HEK293T (cell line): ENCODE measurements at regions not wholly inside any gene's neighbourhood (a gene's known extent, or its start where the extent isn't known, plus 50 kb on each side); places are given as distances from the start of the nearest gene placed in this dataset.

Experiments used
- CTCF ChIA-PET: fragments of 350-600 bp; formaldehyde crosslinking; extraction: SDS; loops from one replicate; lab custom pipeline; 2021; ENCODE audit warnings: antibody characterized with exemption, inconsistent platforms; lab: Yijun Ruan, JAX
- POLR2A ChIA-PET: fragments of 350-600 bp; formaldehyde crosslinking; extraction: SDS; loops from one replicate; lab custom pipeline; 2020; ENCODE audit warnings: antibody characterized with exemption, inconsistent platforms; lab: Yijun Ruan, JAX
- DNase-seq: peaks from one replicate; pipeline ENCODE4 v3.0.0; 2012; ENCODE audit warnings: mixed read lengths; ENCODE audit errors: extremely low spot score
- ARNT ChIP-seq: fragments of 450-650 bp; IDR thresholded peaks from 2 replicates; pipeline ENCODE4 v1.6.1; 2017; ENCODE audit warnings: mild to moderate bottlenecking
- BHLHE40 ChIP-seq: fragments of 450-650 bp; IDR thresholded peaks from 2 replicates; pipeline ENCODE4 v1.6.1; 2016; ENCODE audit warnings: mild to moderate bottlenecking, moderate library complexity, borderline replicate concordance
- CTBP1 ChIP-seq: fragments of 450-650 bp; IDR thresholded peaks from 2 replicates; pipeline ENCODE4 v1.6.1; 2016; ENCODE audit warnings: borderline replicate concordance
- ELF4 ChIP-seq: fragments of 450-650 bp; IDR thresholded peaks from 2 replicates; pipeline ENCODE4 v1.6.1; 2017; ENCODE audit warnings: antibody characterized with exemption
- FOXA1 ChIP-seq: fragments of 450-650 bp; IDR thresholded peaks from 2 replicates; pipeline ENCODE4 v1.6.1; 2016; ENCODE audit warnings: mild to moderate bottlenecking
- FOXK2 ChIP-seq: fragments of 450-650 bp; IDR thresholded peaks from 2 replicates; pipeline ENCODE4 v1.6.1; 2016; ENCODE audit warnings: mild to moderate bottlenecking
- FOXM1 ChIP-seq: fragments of 450-650 bp; IDR thresholded peaks from 2 replicates; pipeline ENCODE4 v1.6.1; 2017; ENCODE audit warnings: mild to moderate bottlenecking, borderline replicate concordance
- HDGF ChIP-seq: fragments of 450-650 bp; IDR thresholded peaks from 2 replicates; pipeline ENCODE4 v1.6.1; 2017; ENCODE audit warnings: antibody characterized with exemption, borderline replicate concordance
- L3MBTL2 ChIP-seq: fragments of 450-650 bp; conservative IDR thresholded peaks from 2 replicates; pipeline ENCODE4 v1.6.1; 2016; ENCODE audit warnings: mild to moderate bottlenecking
- LEF1 ChIP-seq: fragments of 450-650 bp; IDR thresholded peaks from 2 replicates; pipeline ENCODE4 v1.6.1; 2017; ENCODE audit warnings: mild to moderate bottlenecking, borderline replicate concordance
- NFRKB ChIP-seq: fragments of 450-650 bp; IDR thresholded peaks from 2 replicates; pipeline ENCODE4 v1.6.1; 2016; ENCODE audit warnings: mild to moderate bottlenecking, moderate library complexity
- PKNOX1 ChIP-seq: fragments of 450-650 bp; IDR thresholded peaks from 2 replicates; pipeline ENCODE4 v1.6.1; 2016
- SP1 ChIP-seq: fragments of 450-650 bp; IDR thresholded peaks from 2 replicates; pipeline ENCODE4 v1.6.1; 2017
- SUZ12 ChIP-seq: fragments of 450-650 bp; IDR thresholded peaks from 2 replicates; pipeline ENCODE4 v1.6.1; 2016; ENCODE audit warnings: mild to moderate bottlenecking
- TARDBP ChIP-seq: fragments of 450-650 bp; IDR thresholded peaks from 2 replicates; pipeline ENCODE4 v1.6.1; 2016
- ZNF384 ChIP-seq: fragments of 450-650 bp; IDR thresholded peaks from 2 replicates; pipeline ENCODE4 v1.6.1; 2016

DNA sequence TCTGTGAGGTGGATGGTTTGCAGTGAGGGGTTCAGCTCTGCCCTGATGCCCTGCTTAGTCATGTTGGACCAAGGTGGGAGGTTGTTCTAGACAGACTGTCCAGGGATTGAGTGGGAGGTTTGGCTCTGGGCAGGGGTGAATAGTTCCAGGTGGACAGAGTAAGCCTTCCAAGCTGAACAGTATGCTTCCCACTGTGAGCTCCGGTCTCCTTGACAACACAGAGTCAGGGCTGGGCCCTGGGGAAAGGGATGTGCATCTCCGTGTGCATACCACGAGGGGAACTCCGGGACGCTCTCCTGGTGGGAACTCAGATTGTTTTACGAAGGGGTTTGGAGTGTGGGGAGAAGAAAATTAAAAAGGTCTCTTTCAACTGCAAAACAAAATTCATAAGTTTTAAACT, 174.7 kb downstream of the DHX35 start:
- TF ChIP-seq FOXM1: no peak
- POLR2A ChIA-PET: no interaction called here
- CTCF ChIA-PET: no interaction called here
- DNase-seq: no peak

DNA sequence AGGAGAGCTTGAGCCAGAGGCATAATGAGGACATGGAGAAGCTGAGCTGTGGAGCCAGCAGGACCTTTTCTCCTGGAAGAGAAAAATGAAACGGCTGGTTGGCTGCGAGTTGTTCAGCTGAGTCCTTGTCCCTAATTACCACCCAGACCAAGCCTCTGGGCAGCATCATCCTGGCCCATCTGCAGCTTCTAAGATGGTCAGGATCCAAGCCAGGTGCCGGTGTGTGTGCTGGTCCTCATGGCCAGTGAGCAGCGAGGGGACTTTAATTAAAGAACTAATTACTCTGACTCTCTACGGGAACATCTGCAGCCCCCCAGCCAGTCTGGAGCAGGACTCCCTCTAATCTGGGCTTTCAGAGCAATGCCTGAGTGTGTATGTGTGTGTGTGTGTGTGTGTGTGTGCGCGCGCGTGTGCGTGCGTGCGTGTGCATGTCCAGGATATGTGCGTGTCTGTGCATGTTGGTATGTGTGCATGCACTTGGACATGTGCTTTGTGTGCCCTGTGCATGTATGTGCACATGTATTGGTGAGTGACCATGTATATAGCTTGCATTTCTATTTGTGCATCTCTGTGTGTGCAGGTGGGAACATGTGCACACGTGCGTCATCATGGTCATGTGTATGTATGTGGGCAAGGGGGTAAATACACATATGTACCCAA, 173.9 kb downstream of the DHX35 start:
- CTCF ChIA-PET: no interaction called here
- POLR2A ChIA-PET: no interaction called here
- DNase-seq: no peak
- TF ChIP-seq SP1 (no peak), FOXM1 (no peak), LEF1 (no peak), ZNF384 (no peak), ELF4 (no peak), ARNT (no peak)

DNA sequence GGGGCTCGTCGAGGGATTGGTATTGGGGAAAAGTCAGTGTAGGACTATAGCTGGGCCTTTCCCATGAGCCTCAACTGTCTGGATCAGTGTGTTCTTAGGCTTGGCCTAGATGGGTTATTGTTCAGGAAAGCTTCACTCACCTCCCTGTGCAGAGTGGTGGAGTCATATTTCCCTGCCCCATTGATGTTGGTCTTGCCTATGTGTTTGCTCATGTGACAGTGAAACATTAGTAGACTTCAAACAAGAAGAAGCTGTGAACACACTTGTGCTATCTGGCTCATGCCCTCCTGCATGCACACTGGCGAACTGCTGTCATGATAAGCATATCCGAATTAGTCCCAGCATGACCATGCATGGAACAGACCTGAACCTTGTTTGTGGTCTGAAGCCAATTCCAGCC, 171.1 kb downstream of the DHX35 start:
- no peak for DNase-seq
- POLR2A ChIA-PET: no interaction called here
- no peak for TF ChIP-seq TARDBP
- TF ChIP-seq FOXK2: no peak
- no peak for TF ChIP-seq NFRKB
- TF ChIP-seq SUZ12: no peak
- no peak for TF ChIP-seq LEF1
- TF ChIP-seq HDGF: no peak
- no peak for TF ChIP-seq ZNF384
- TF ChIP-seq ELF4: no peak
- no peak for TF ChIP-seq FOXM1
- no peak for TF ChIP-seq L3MBTL2
- TF ChIP-seq ARNT: no peak
- TF ChIP-seq BHLHE40: no peak
- no peak for TF ChIP-seq PKNOX1
- TF ChIP-seq SP1: no peak
- TF ChIP-seq CTBP1: no peak
- TF ChIP-seq FOXA1: no peak
- CTCF ChIA-PET: no interaction called here

GRCh38 chr20:39132511-39132910, 170.4 kb downstream of the DHX35 start:
- ChIA-PET CTCF (no interaction called here), POLR2A (no interaction called here)
- TF ChIP-seq SUZ12: no peak
- no peak for TF ChIP-seq HDGF
- TF ChIP-seq FOXM1: no peak
- TF ChIP-seq CTBP1: no peak
- TF ChIP-seq FOXA1: no peak
- TF ChIP-seq LEF1: no peak
- TF ChIP-seq TARDBP: no peak
- TF ChIP-seq PKNOX1: no peak
- TF ChIP-seq L3MBTL2: no peak
- TF ChIP-seq ARNT: no peak
- TF ChIP-seq FOXK2: no peak
- no peak for TF ChIP-seq SP1
- TF ChIP-seq NFRKB: no peak
- no peak for TF ChIP-seq ZNF384
- no peak for TF ChIP-seq BHLHE40
- no peak for TF ChIP-seq ELF4
- no peak for DNase-seq

DNA sequence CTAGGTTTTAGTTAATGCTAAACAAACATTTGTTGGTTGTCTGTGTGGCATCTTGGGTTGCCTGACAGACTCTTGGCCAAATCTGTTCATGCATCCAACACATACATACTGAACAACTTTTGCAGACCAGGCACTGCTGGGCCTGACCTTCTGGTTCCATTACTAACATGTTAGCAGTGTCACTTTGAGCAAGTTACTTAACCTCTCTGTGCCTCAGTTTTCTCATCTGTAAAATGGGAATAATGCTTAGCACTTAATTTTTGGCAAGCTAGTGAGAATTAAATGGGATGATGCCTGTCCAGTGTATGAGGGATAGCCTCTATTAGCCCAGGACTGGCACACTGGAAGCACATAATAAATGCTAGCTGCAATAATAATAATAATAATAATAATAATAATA, 169.9 kb downstream of the DHX35 start:
- ChIA-PET CTCF (no interaction called here), POLR2A (no interaction called here)
- DNase-seq: no peak
- TF ChIP-seq FOXA1: no peak
- TF ChIP-seq FOXK2: no peak
- TF ChIP-seq NFRKB: no peak
- TF ChIP-seq SP1: no peak
- no peak for TF ChIP-seq BHLHE40
- no peak for TF ChIP-seq ZNF384
- no peak for TF ChIP-seq FOXM1
- TF ChIP-seq HDGF: no peak
- no peak for TF ChIP-seq CTBP1
- TF ChIP-seq L3MBTL2: no peak
- TF ChIP-seq SUZ12: no peak

DNA sequence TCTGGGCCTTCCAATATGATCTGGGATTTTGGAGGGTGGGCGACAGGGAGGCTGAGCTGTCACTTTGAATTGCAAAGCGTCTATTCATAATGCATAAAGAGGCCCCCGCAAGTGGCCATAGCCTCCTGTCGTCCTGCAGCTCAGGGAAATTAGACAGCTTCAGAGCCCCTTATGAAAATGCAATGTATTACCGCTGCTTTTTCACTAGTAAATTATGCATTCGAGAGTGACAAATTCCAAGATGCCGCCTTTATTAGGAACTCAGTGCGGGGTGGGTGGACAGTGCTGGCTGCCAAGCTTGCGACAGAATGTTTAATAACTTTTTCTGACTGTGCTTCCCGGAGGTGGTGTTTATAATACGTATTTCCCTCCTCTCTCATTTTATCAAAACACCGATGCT, 168.5 kb downstream of the DHX35 start:
- no peak for DNase-seq
- ChIA-PET CTCF (interaction anchor here (1.0 kb wide), 1 partner anchor 135 kb away, joined by 4 read pairs; no protein-coding TSS in a partner anchor), POLR2A (no interaction called here)
- no peak for TF ChIP-seq ELF4
- TF ChIP-seq NFRKB: no peak
- no peak for TF ChIP-seq FOXK2
- TF ChIP-seq LEF1: no peak
- TF ChIP-seq SP1: no peak
- TF ChIP-seq SUZ12: no peak
- TF ChIP-seq FOXA1: no peak
- TF ChIP-seq TARDBP: no peak
- no peak for TF ChIP-seq BHLHE40
- no peak for TF ChIP-seq HDGF
- TF ChIP-seq L3MBTL2: no peak
- no peak for TF ChIP-seq CTBP1
- no peak for TF ChIP-seq PKNOX1
- no peak for TF ChIP-seq ZNF384
- TF ChIP-seq ARNT: no peak
- no peak for TF ChIP-seq FOXM1
